ENCODE measurements at regions not wholly inside any gene's neighbourhood (a gene's known extent, or its start where the extent isn't known, plus 50 kb on each side); places are given as distances from the start of the nearest gene placed in this dataset.
"Not testable (repeated sequence)": the region's sequence is repeated elsewhere in the genome, so short reads cannot be mapped to it uniquely, and the experiment has no call there.

- not testable (repeated sequence) for DNase-seq
These were observed 972.6 kb upstream of the KCND2 start for GRCh38 chr7:119300341-119300740.

- no peak for DNase-seq
These were observed 952.7 kb upstream of the KCND2 start for GRCh38 chr7:119320316-119320715.

GRCh38 chr7:119329715-119330114 lies 943.3 kb upstream of the KCND2 start:
- no peak for DNase-seq

- DNase-seq = no peak
These were observed 937.6 kb upstream of the KCND2 start for GRCh38 chr7:119335405-119335804.

GRCh38 chr7:119341822-119342221 lies 931.2 kb upstream of the KCND2 start:
- no peak for DNase-seq

GRCh38 chr7:119343289-119343688 lies 929.7 kb upstream of the KCND2 start:
- no peak for DNase-seq

- DNase-seq = no peak
These were observed 928.5 kb upstream of the KCND2 start for GRCh38 chr7:119344466-119344865.

- no peak for DNase-seq
These were observed 924.5 kb upstream of the KCND2 start for GRCh38 chr7:119348491-119348890.

GRCh38 chr7:119350334-119350733 lies 922.6 kb upstream of the KCND2 start:
- no peak for DNase-seq

GRCh38 chr7:119351320-119351719 lies 921.7 kb upstream of the KCND2 start:
- no peak for DNase-seq

- no peak for DNase-seq
These were observed 898.5 kb upstream of the KCND2 start for GRCh38 chr7:119374436-119374835.

GRCh38 chr7:119377861-119378260 lies 895.1 kb upstream of the KCND2 start:
- DNase-seq = no peak

- no peak for DNase-seq
These were observed 890.2 kb upstream of the KCND2 start for GRCh38 chr7:119382726-119383125.

- DNase-seq = no peak
These were observed 878.0 kb upstream of the KCND2 start for GRCh38 chr7:119395024-119395423.

- DNase-seq = no peak
These were observed 875.8 kb upstream of the KCND2 start for GRCh38 chr7:119397156-119397555.

- DNase-seq = no peak
These were observed 864.4 kb upstream of the KCND2 start for GRCh38 chr7:119408596-119408995.

- DNase-seq = no peak
These were observed 859.6 kb upstream of the KCND2 start for GRCh38 chr7:119413314-119413805.

- DNase-seq = no peak
These were observed 857.3 kb upstream of the KCND2 start for GRCh38 chr7:119415682-119416081.

- DNase-seq = no peak
These were observed 851.3 kb upstream of the KCND2 start for GRCh38 chr7:119421657-119422056.

GRCh38 chr7:119436882-119437281 lies 836.1 kb upstream of the KCND2 start:
- no peak for DNase-seq

GRCh38 chr7:119438315-119438714 lies 834.7 kb upstream of the KCND2 start:
- DNase-seq = no peak

- no peak for DNase-seq
These were observed 833.8 kb upstream of the KCND2 start for GRCh38 chr7:119439192-119439591.

- no peak for DNase-seq
These were observed 820.6 kb upstream of the KCND2 start for GRCh38 chr7:119452401-119452800.

- DNase-seq = no peak
These were observed 807.1 kb upstream of the KCND2 start for GRCh38 chr7:119465798-119466305.

GRCh38 chr7:119472408-119473038 lies 800.5 kb upstream of the KCND2 start:
- DNase-seq = no peak
